Upper lobe of right lung (tissue), 1 donor: ENCODE measurements at regions not wholly inside any gene's neighbourhood (a gene's known extent, or its start where the extent isn't known, plus 50 kb on each side); places are given as distances from the start of the nearest gene placed in this dataset.

Experiments
- ATAC-seq: fragments of 200-7000 bp; cut with Tn5 transposase; one replicate; pipeline ENCODE4 v1.9.1; 2020; ENCODE audit warnings: mild to moderate bottlenecking, moderate library complexity
- DNase-seq: peaks from one replicate; pipeline ENCODE4 v3.0.0-alpha.2; 2020
- H3K27ac ChIP-seq: fragments of 200-600 bp; one replicate; pipeline ENCODE4 v1.8.0; 2022
- H3K27me3 ChIP-seq: fragments of 200-600 bp; one replicate; pipeline ENCODE4 v1.8.0; 2022; ENCODE audit warnings: mild to moderate bottlenecking
- H3K36me3 ChIP-seq: fragments of 200-600 bp; one replicate; pipeline ENCODE4 v1.8.0; 2022
- H3K4me1 ChIP-seq: fragments of 200-600 bp; one replicate; pipeline ENCODE4 v1.8.0; 2022
- H3K4me3 ChIP-seq: fragments of 200-600 bp; one replicate; pipeline ENCODE4 v1.8.0; 2022; ENCODE audit warnings: mild to moderate bottlenecking
- H3K9me3 ChIP-seq: fragments of 200-600 bp; one replicate; pipeline ENCODE4 v1.8.0; 2022
- intact Hi-C: fragments of 100-400 bp; cut with DNase I; formaldehyde crosslinking; loops from one replicate; pipeline ENCODE4 v1.11.0; 2022
- TF ChIP-seq, protein P1 (sequence below): fragments of 200-600 bp; IDR thresholded peaks from one replicate; pipeline ENCODE4 v1.8.0; 2022; ENCODE audit warnings: antibody characterized with exemption
- donor health status: DM: no; HTN: yes; CAD: no; lungs with severe emphysema.

DNA sequence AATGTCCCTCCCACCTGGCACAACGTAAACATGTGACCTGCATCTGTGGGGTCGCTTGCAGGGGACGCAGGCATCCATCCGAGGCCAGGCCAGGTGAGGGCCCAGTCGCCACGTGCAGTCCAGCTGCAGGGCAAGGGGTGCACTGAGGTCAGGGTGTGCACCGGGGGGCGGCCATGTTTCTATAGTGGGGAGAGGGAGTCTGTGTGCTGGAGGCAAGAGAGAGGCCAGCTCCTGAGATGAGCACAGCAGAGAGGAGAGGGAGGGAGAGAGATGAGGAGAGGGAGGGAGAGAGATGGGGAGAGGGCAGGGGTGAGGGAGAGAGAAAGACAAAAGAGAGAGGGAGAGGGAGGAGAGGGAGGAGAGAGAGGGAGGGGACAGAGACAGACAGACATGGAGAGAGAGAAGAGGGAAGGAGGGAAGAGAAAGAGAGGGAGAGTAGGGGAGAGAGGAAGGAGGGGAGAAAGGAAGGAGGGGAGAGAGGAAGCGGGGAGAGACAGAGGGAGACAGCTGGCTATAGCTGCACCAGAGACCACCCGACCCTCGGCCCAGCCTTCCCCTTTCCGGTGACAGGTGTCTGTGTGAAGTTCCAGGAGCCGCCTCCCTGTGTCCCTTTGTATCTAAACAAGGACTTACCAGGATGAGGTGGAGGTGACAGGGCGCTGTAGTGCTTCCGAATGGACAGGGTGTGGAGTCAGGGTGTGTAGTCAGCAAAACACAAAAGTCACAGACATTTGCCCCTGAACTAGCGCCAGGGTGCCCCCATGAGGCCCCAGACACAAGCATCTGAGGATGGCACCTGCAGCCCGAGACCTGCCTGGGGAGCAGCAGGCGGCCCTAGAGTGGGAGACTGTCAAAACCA, 68.7 kb downstream of the ADRA2C start:
- DNase-seq: no peak
- intact Hi-C loops: no loop called here
- ATAC-seq: no peak
- no peak overlapping the region for H3K4me3 ChIP-seq
- H3K27ac ChIP-seq: no peak overlapping the region
- H3K4me1 ChIP-seq: no peaks in the 10 kb centered on the region
- H3K36me3 ChIP-seq: no peaks in the 10 kb centered on the region
- H3K9me3 ChIP-seq: no peaks in the 10 kb centered on the region
- peaks cover 30% of the 10 kb centered on the region for H3K27me3 ChIP-seq
- TF ChIP-seq, protein P1, sequence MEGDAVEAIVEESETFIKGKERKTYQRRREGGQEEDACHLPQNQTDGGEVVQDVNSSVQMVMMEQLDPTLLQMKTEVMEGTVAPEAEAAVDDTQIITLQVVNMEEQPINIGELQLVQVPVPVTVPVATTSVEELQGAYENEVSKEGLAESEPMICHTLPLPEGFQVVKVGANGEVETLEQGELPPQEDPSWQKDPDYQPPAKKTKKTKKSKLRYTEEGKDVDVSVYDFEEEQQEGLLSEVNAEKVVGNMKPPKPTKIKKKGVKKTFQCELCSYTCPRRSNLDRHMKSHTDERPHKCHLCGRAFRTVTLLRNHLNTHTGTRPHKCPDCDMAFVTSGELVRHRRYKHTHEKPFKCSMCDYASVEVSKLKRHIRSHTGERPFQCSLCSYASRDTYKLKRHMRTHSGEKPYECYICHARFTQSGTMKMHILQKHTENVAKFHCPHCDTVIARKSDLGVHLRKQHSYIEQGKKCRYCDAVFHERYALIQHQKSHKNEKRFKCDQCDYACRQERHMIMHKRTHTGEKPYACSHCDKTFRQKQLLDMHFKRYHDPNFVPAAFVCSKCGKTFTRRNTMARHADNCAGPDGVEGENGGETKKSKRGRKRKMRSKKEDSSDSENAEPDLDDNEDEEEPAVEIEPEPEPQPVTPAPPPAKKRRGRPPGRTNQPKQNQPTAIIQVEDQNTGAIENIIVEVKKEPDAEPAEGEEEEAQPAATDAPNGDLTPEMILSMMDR: no peak

DNA sequence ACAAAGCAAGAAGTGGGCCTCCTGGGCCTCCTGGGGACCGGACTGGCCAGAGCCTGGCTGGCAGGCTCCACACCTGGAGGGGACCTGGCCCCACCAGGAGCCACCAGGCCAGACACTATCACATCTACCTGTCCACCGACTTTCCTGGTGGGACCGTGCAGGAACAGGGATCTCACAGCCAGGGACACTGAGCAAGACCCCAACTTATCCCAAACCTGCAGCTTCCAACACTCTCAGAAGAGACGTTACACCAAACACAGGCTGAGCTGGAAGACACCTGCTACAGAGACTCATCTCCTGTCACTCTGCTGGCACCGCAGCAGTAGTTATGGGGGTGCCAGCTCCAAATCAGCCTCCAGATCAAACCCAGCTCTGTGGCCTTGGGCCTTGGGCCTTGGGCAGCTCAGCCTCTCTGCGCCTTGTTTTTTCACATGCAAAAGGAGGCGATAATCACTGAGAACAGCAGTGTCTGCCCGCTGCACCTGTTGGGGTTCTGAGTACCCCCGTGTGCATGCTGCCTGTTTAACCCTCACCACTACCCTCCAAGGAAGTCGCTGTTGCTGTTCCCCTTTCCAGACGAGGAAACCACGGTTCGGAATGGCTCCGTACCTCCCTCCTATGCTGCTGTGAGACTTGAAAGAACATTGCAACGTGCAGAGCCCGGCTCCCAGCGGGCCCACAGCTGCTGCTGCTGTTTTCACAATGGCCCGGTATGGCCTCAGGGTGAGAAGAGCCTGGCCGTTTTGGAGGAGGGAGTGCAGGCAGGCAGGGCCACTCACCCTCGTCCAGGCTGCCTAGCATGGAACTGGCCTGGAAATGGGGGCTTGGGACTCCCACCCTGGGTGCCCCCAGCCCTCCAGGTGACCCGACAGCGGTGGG, 69.6 kb downstream of the ADRA2C start:
- no peaks in the 10 kb centered on the region for H3K9me3 ChIP-seq
- peaks cover 30% of the 10 kb centered on the region for H3K27me3 ChIP-seq
- TF ChIP-seq, protein P1: no peak
- no peaks in the 10 kb centered on the region for H3K4me1 ChIP-seq
- intact Hi-C loops: no loop called here
- no peak overlapping the region for H3K27ac ChIP-seq
- no peak overlapping the region for H3K4me3 ChIP-seq
- H3K36me3 ChIP-seq: no peaks in the 10 kb centered on the region
- ATAC-seq (no peak), DNase-seq (no peak)

GRCh38 chr4:3836406-3836755, 70.2 kb downstream of the ADRA2C start:
- H3K27ac ChIP-seq: no peak overlapping the region
- no peaks in the 10 kb centered on the region for H3K4me1 ChIP-seq
- intact Hi-C loops: no loop called here
- H3K27me3 ChIP-seq: peaks cover 30% of the 10 kb centered on the region
- TF ChIP-seq, protein P1: no peak
- H3K36me3 ChIP-seq: no peaks in the 10 kb centered on the region
- DNase-seq (no peak), ATAC-seq (no peak)
- H3K9me3 ChIP-seq: no peaks in the 10 kb centered on the region
- no peak overlapping the region for H3K4me3 ChIP-seq

- TF ChIP-seq, protein P1: no peak
- Histone ChIP-seq H3K9me3 (no peaks in the 10 kb centered on the region), H3K4me3 (no peak overlapping the region), H3K4me1 (no peaks in the 10 kb centered on the region), H3K36me3 (no peaks in the 10 kb centered on the region), H3K27ac (no peak overlapping the region), H3K27me3 (peaks cover 30% of the 10 kb centered on the region)
- DNase-seq (no peak), ATAC-seq (no peak)
- intact Hi-C loops: no loop called here
Measured at GRCh38 chr4:3836756-3837601, 70.8 kb downstream of the ADRA2C start.
